Lower leg skin (tissue), 4 donors: ENCODE measurements at regions not wholly inside any gene's neighbourhood (a gene's known extent, or its start where the extent isn't known, plus 50 kb on each side); places are given as distances from the start of the nearest gene placed in this dataset.

Experiments
- DNase-seq, 2 donors: peaks; one replicate each; pipeline ENCODE4 v3.0.0-alpha.2; 2019; ENCODE audit warnings: low spot score in 2 of 2
- H3K4me3 ChIP-seq: fragments of 200-600 bp; sonication (generic); 2 replicates; pipeline ENCODE4 v1.5.1; 2017; ENCODE audit warnings: mild to moderate bottlenecking, low read depth; ENCODE audit not compliant: poor library complexity, severe bottlenecking
- POLR2A ChIP-seq, 2 donors: fragments of 450-650 bp; IDR thresholded peaks; one replicate each; pipeline ENCODE4 v1.6.1; 2016 to 2017; ENCODE audit warnings: antibody characterized with exemption in 2 of 2, mild to moderate bottlenecking in 1 of 2, moderate library complexity in 1 of 2
- WGBS, 2 donors: methylation state at CpG; one replicate each; pipeline ENCODE4 v1.1.5; 2018; 5-methylcytosine and 5-hydroxymethylcytosine counted together
- intact Hi-C: fragments of 100-400 bp; cut with DNase I; formaldehyde crosslinking; loops from one replicate; pipeline ENCODE4 v1.15.0; 2023; ENCODE audit warnings: low total_unique reads
- TF ChIP-seq, protein P1 (sequence below), 3 donors: fragments of 450-650 bp; IDR thresholded peaks; one replicate each; pipeline ENCODE4 v1.5.1; 2016; ENCODE audit warnings: antibody characterized with exemption in 3 of 3, mild to moderate bottlenecking in 3 of 3, moderate library complexity in 2 of 3

DNA sequence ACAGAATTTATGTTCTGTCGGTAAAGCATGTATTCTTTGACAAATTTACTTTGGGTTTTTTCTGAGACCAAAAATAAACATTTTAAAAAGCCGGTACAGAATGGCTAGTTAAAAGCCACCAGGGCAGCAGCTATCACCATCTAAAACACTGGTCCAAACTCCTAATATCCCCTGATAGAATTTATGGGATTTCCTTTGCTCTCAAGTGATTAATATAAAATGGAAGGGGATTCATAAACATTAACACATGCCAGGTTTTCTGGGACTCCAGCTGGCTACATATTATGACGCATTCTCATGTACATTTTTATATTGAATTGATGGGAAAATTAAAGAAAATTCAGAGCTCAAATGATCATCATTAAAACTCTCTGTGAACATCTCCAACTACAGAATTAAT, 640.8 kb downstream of the C12orf50 start:
- no peak for DNase-seq
- TF ChIP-seq POLR2A (IDR thresholded peaks at IDR 0.05): no peak
- TF ChIP-seq, protein P1, sequence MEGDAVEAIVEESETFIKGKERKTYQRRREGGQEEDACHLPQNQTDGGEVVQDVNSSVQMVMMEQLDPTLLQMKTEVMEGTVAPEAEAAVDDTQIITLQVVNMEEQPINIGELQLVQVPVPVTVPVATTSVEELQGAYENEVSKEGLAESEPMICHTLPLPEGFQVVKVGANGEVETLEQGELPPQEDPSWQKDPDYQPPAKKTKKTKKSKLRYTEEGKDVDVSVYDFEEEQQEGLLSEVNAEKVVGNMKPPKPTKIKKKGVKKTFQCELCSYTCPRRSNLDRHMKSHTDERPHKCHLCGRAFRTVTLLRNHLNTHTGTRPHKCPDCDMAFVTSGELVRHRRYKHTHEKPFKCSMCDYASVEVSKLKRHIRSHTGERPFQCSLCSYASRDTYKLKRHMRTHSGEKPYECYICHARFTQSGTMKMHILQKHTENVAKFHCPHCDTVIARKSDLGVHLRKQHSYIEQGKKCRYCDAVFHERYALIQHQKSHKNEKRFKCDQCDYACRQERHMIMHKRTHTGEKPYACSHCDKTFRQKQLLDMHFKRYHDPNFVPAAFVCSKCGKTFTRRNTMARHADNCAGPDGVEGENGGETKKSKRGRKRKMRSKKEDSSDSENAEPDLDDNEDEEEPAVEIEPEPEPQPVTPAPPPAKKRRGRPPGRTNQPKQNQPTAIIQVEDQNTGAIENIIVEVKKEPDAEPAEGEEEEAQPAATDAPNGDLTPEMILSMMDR (IDR thresholded peaks at IDR 0.05): no peak
- 66 to 71% methylated on average over 3 of the region's 3 CpGs for WGBS, 2 donors
- no peak overlapping the region for H3K4me3 ChIP-seq
- intact Hi-C loops: no loop called here

DNA sequence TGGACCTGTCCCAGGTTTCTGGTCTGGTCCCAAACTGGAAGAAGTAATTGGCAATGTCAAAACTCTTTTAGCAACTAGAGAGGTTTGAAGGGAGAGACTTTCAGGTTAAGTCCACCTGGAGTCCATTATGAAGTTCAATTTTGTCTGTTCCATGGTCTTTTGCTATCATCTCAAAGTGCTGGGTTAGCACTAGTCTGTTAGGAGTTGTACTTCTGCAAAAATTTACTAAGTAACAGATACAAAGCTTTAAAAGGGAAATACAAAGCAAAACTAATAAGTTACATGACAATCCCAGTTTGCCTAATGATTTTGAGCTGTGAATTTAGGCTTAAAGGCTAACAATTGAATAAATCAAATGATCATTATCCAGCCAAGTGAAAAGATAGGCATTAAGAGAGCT, 643.9 kb downstream of the C12orf50 start:
- intact Hi-C loops: no loop called here

GRCh38 chr12:87384226-87384625, 645.0 kb downstream of the C12orf50 start:
- intact Hi-C loops: no loop called here
- TF ChIP-seq, protein P1 (IDR thresholded peaks at IDR 0.05): no peak
- TF ChIP-seq POLR2A (IDR thresholded peaks at IDR 0.05): no peak
- no peak overlapping the region for H3K4me3 ChIP-seq
- no peak for DNase-seq
- WGBS, 2 donors: 55 to 64% methylated on average over 3 of the region's 3 CpGs

More for the DNA sequence above, 643.9 kb downstream of the C12orf50 start:
- no peak overlapping the region for H3K4me3 ChIP-seq
- no peak for DNase-seq
- no peak for TF ChIP-seq POLR2A (IDR thresholded peaks at IDR 0.05)
- TF ChIP-seq, protein P1 (IDR thresholded peaks at IDR 0.05): no peak

- intact Hi-C loops: no loop called here
- TF ChIP-seq, protein P1 (IDR thresholded peaks at IDR 0.05): no peak
- DNase-seq: no peak
- no peak overlapping the region for H3K4me3 ChIP-seq
Measured at GRCh38 chr12:87383680-87384079, 645.5 kb downstream of the C12orf50 start.

DNA sequence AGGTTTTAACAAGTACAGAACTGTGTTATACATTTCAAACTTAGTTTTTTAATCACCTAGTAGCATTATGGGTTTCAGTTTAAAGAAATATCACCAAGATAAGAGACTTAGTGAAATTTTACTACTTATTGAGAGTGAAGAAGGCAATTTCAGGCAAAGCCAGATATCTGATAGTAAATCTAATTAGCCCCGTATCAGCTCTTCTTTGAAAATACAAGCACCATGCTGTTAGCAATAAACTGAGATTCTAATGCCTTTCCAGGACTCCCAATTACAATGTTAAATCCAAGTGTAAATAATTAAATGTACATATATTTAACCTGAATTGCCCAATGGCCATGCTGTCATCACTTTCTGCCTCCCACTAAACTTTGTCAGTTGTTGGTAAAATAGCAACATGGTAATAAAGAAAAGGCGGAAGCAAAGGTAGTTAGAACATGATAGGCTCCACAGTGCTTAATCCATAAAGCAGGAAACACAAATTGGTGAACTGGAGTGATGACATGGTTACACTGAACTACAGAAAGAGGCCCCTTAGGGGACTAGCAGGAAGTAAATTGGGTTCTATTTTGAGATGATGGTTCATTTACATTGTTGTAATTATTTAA, 646.1 kb downstream of the C12orf50 start:
- no peak overlapping the region for H3K4me3 ChIP-seq
- no peak for DNase-seq
- TF ChIP-seq POLR2A (IDR thresholded peaks at IDR 0.05): no peak
- TF ChIP-seq, protein P1 (IDR thresholded peaks at IDR 0.05): no peak
- 66 to 72% methylated on average over 2 of the region's 2 CpGs for WGBS, 2 donors
- intact Hi-C loops: no loop called here

DNA sequence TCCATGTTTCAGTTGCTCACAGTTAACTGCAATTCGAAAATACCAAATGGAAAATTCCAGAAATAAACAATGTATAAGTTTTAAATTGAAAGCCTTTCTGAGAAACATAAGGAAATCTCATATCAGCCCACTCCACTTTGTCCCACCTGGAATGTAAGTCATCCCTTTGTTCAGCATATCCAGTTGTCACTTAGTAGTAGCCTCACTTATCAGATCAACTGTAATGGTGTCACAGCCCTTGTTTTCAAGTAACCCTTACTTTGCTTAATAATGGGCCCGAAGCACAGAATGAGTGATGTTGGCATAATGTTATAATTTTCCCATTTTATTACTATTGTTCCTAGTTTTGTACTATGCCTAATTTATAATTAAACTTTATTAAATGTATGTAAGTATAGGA, 646.8 kb downstream of the C12orf50 start:
- no peak for TF ChIP-seq POLR2A (IDR thresholded peaks at IDR 0.05)
- TF ChIP-seq, protein P1 (IDR thresholded peaks at IDR 0.05): no peak
- no peak overlapping the region for H3K4me3 ChIP-seq
- DNase-seq: no peak
- 83 to 91% methylated on average over 2 of the region's 2 CpGs for WGBS, 2 donors
- intact Hi-C loops: no loop called here
